ENCODE measurements at regions not wholly inside any gene's neighbourhood (a gene's known extent, or its start where the extent isn't known, plus 50 kb on each side); places are given as distances from the start of the nearest gene placed in this dataset.
"Not testable (repeated sequence)": the region's sequence is repeated elsewhere in the genome, so short reads cannot be mapped to it uniquely, and the experiment has no call there.

- no peak for FAIRE-seq
Observed at GRCh38 chr3:8020047-8020841, 481.4 kb upstream of the LMCD1 start.

DNA sequence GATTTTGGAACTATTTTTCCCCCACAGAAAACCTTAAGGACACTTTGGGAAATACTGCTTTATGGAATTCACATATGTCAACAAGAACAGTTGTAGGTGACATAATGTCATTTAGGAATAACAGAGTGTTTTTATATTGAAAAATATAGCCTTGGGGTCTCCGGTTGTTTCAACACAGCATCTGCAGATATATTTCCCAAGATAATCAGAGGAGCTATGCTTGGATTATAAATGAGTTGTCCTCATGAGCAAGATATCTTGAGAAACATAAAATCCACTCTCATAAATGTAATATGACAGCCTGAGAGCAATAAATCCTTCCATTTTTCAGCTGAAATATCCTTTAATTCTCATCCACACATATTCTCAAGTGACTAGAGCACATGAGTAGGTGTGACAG, 473.7 kb upstream of the LMCD1 start:
- no peak for FAIRE-seq

GRCh38 chr3:8050283-8050682, 451.3 kb upstream of the LMCD1 start:
- FAIRE-seq: no peak

GRCh38 chr3:8052659-8053058, 449.0 kb upstream of the LMCD1 start:
- no peak for FAIRE-seq

GRCh38 chr3:8068135-8068534, 433.5 kb upstream of the LMCD1 start:
- FAIRE-seq: not testable (repeated sequence)

DNA sequence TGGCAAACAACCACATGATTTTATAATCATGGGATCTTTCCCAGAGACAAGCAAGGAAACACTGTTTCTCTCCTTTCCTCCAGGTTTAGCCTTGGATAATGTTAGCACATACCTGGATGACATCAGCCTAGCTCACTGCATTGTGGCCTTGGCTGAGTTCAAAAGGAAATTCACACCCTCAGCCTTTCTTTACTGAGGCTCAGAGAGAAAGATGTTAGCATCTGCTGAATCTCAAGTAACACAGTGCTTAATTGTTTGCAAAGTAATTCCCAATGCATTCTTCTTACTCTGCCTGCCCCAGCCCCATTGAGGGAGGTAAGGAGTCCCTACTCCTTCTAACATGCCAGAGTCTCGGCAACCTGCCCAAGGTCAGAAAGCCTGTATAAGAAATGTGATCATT, 432.2 kb upstream of the LMCD1 start:
- FAIRE-seq: no peak

DNA sequence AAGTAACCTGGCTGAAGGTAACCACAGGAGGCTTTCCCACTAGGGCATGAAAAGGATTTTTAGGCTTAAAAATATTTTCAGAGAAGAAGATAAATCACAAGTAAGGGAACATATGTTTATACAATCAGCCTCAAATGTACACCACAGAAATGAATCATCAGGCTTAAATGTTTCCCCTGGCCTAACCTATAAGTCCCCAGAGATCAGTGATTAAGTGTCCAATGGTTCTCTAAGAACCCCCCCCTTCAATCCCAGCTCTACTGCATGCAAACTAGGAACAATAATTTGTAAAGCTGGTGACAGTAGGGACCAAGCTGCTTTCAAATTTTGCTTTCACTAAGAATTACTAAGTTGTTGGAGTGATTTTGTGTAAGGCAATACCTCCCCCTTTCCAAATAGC, 431.6 kb upstream of the LMCD1 start:
- no peak for FAIRE-seq

DNA sequence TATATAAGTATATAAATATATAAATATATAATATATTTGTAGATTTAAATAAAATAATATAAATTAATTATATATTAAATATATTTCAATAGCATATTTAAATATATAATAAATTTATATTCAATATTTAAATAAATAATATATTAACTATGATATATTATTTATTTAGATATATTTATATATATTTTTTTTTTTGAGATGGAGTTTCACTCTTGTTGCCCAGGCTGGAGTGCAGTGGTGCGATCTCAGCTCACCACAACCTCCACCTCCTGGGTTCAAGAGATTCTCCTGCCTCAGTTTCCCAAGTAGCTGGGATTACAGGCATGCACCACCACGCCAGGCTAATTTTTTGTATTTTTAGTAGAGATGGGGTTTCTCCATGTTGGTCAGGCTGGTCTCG, 426.9 kb upstream of the LMCD1 start:
- not testable (repeated sequence) for FAIRE-seq

DNA sequence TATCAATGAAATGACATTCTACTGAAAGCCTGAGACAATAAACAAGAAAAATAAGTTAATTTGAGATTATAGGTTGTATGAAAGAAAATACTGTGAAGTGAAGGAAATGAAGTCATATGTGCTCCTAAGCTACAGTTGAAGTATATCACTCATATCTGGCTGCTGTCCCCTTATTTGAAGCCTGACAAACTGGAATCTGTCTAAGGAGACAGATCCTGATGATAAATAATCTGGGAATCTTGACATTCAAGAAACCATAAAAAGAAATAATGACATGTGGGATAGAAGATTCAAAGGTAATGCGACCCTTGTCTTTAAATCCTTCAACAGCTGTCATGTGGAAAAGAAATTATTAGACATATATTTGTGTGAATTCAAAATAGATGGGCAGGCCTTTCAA, 424.5 kb upstream of the LMCD1 start:
- FAIRE-seq: no peak

DNA sequence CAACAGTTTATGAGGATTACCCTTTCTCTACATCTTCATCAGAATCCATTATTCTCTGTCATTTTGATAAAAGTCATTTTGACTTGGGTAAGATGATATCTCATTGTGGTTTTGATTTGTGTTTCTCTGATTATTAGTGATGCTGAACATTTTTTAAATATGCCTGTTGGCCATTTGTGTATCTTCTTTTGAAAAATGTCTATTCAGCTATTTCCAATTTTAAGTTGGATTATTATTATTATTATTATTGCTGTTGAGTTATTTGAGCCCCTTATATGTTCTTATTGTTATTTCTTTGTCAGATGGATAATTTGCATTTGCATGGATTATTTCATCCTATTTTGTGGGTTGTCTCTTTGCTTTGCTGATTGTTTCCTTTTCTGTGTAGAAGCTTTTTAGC, 421.2 kb upstream of the LMCD1 start:
- no peak for FAIRE-seq

DNA sequence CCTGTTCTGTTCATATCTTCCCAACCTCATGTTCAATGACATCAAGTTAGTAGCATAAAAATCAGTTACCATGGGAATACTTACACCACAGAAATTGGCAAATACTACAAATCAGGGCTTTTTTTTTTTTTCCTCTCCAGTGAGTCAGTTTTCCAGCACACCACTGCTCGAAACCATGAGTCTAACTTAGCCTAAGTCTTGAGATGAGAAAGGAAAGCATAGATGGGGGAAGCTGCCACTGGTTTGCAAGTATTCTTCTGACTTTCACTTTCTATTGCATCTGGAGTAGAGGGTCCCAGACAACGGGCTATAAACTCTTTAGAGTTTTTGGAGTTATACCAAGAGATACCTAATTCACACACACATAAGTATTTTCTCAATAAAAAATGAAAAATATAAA, 416.1 kb upstream of the LMCD1 start:
- no peak for FAIRE-seq

GRCh38 chr3:8087951-8088350, 413.7 kb upstream of the LMCD1 start:
- no peak for FAIRE-seq

DNA sequence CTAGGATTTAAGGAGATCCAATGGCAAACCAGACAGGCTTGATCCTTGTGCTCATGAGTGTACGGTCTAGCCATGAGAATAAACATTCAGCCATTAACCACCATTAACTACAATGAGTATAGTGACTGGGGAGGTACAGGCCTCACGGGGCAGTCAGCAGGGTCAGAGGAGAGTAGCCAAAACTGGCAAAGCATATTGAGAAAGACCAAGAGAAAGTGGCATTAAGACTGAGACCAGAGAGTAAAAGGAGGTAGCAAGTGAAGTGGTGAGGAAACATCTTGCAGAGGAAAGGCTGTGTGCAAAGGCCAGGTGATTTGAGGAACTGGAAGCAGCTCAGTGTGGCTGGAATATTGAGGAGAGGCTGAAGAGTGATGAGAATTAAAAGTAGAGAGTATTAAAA, 407.2 kb upstream of the LMCD1 start:
- FAIRE-seq: no peak

DNA sequence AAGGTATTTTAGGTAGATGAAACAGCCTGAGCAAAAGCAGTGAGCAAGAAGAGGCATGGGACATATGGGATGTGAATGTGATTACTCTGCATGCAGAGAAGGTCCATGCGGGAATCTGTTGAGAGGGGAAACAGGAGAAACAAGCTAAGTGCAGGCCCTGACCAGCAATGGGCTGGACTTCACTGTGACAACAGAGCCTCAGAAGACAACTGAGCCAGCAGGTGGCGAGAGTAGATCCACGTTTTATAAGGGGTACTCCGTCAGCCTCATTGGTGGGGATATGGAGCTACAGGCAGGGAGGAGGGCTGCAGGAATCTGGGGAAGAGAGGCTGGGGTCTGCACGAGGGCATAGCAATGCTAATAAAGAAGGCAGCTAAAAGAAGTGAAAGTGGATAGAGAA, 405.9 kb upstream of the LMCD1 start:
- FAIRE-seq: no peak

DNA sequence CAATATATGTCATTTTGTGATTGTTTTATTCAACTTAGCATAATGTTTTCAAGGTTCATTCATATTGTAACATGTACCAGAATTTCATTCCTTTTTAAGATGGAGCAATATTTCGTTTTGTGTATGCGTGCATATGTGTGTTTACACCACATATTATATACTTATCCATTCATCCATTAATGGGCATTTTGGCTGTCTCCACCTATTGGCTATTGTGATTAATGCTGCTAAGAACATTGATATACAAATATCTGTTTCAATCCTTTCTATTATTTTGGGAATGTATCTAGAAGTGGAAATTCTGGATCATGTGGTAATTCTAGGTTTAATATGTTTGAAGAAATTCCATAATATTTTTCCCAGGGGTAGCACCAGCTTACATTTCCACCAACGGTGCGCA, 403.9 kb upstream of the LMCD1 start:
- no peak for FAIRE-seq

- FAIRE-seq: no peak
Observed at GRCh38 chr3:8103954-8104353, 397.7 kb upstream of the LMCD1 start.

DNA sequence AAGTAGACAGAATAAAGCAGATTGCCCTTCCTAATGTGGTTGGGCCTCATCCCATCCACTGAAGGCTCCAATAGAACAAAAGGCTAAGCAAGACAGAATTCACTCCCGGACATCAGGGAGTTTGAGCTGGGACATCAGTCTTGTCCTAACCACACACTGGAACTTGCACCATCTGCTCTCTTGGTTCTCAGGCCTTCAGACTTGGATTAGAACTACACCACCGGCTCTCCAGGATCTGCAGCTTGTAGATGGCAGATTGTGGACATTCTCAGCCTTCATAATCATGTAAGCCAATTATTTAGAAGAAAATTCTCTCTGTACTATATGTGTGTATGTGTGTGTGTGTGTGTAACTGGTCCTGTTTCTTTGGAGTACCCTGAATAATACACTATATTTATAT, 394.7 kb upstream of the LMCD1 start:
- no peak for FAIRE-seq

DNA sequence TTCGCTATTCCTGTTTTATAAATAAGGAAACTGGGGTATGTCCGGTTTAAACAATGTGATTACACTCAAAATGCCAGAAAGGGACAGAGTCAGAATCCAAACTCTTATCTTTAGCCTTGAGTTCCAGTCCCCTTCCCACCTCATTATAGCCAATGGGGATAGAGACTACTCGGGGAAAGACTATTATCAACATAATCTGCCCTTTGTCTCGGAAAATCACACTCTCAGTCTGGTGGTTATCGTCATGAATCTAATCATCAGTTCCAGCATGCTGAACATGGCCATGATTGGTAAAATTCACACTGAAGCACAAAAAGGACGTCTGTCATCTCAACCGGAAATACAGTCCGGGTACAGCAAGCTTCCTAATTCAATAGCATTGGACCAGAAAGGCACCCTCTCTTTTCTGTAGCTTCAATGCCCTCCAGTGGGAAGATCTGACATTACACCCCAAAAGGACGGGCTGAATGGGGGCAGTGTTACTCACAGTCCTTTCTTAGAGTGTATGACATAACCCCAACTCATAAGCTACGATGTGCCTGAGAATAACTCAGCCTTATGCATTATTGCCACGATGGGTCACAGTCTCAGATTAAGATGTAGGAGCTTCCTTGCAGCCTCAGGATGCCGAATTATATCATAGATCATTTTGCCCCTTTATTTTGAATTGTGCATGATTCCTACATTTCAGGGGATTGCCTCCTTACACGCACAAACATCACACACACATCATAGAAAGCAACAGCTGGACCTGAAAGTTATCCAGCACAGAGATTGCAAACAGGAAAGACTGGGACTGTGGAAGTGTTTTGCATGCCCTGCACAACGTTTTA, 390.4 kb upstream of the LMCD1 start:
- no peak for FAIRE-seq

GRCh38 chr3:8112587-8112986, 389.0 kb upstream of the LMCD1 start:
- FAIRE-seq: no peak

DNA sequence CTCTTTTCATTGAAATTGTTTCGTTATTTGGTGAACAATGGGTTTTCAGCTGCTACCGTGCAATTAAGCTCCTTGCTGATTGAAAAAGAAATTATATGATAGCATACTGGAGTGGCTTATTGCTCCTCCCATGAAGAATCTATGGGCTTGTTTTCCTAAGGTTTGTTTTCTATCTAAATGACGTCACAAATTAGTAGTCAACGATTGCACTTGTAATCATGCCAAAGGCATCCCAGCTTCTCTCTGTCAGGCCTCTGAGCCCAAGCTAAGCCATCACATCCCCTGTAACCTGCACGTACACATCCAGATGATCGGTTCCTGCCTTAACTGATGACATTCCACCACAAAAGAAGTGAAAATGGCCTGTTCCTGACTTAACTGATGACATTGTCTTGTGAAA, 388.0 kb upstream of the LMCD1 start:
- FAIRE-seq: no peak

DNA sequence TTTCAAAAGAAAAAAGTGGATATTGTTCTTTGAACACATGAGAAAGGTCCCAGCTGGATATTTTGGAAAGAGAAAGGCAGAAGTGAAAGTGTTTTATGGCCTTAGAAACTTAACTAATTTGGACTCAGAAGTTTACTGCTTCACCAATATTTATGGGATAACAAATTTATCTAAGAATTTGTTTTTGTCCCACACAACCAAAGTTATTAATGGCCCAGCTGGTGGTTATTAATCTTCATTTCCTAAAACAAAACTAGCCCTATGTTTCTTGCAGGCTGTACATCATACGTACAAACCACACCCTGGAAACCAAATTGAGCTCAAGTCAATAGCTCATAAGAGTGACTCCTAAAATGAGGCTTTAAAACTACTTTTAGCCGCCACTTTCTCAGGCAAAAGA, 372.9 kb upstream of the LMCD1 start:
- FAIRE-seq: no peak

- no peak for FAIRE-seq
Observed at GRCh38 chr3:8136553-8136952, 365.1 kb upstream of the LMCD1 start.

DNA sequence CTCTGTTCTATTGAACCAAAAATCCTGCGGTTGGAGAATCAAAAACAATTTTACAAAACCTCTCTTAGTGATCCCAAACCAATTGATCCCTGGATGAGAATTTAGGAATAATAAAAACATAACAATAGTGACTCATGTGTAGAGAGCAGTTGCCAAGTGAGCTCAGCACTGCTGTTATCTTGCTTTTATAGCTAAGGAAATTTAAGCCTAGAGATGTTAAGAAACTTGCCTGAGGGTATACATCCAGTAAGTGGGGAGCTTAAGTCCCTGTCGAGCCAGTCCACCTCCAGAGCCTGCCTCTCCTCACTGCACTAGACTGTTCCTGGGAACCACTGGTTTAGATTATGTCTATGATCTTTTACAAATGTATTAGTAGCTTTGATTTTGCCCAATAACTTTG, 358.4 kb upstream of the LMCD1 start:
- no peak for FAIRE-seq

DNA sequence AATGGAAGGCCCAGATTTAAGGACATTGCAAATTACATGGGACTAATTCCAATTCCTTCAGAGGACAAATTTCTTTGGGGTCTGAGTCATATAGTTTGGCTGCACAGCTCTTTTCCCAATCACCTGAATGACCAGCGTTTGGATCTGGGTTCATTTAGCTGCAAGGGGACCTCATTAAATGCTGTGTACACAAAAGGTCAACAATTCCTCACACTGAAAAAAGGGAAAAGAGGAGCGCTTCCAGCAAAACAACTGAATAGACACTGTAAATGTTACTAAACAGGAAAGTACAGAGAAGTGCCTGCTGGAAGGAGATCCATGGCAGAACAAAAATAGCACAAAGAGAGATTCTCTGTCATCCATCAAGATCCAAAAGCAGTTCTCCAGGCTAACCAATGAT, 356.0 kb upstream of the LMCD1 start:
- FAIRE-seq: no peak

- no peak for FAIRE-seq
Observed at GRCh38 chr3:8147711-8148110, 353.9 kb upstream of the LMCD1 start.

Measured in TTC549 (cell line).